Left ventricle myocardium superior (tissue), 1 donor: ENCODE measurements at regions not wholly inside any gene's neighbourhood (a gene's known extent, or its start where the extent isn't known, plus 50 kb on each side); places are given as distances from the start of the nearest gene placed in this dataset.
A peak's percentile ranks its signal among the peaks of the same experiment; 100 is the strongest.

ENCODE experiments used
- ATAC-seq: fragments of 200-7000 bp; cut with Tn5 transposase; one replicate; pipeline ENCODE4 v1.9.1; 2020; ENCODE audit warnings: mild to moderate bottlenecking, moderate library complexity
- DNase-seq: peaks from one replicate; pipeline ENCODE4 v3.0.0-alpha.2; 2020
- intact Hi-C: fragments of 100-400 bp; cut with micrococcal nuclease; formaldehyde crosslinking; loops from one replicate; pipeline ENCODE4 v1.11.0; 2022
- donor health status: DM: no; HTN: yes; CAD: no; lungs with severe emphysema.

DNA sequence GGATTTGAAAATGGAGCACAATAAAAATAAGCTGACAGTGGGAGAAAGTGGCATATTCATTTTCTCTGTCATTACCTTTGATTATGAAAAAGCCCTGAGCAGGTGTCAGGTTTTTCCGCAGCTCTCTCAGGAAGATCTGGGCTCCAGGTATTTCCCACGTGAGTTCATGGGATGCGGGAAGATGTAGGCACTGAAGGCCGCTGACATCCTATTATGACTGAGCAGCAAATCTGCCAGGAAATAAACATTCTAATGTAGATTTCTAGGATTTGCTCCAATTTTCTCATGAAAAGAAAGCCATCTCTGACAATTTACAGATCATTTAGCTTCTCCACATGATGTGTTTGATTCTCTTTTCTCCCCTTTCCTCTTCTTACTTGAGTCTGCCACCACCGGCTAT is 160.7 kb downstream of the KIT start:
- no peak for ATAC-seq
- intact Hi-C loops = no loop called here
- no peak for DNase-seq

DNA sequence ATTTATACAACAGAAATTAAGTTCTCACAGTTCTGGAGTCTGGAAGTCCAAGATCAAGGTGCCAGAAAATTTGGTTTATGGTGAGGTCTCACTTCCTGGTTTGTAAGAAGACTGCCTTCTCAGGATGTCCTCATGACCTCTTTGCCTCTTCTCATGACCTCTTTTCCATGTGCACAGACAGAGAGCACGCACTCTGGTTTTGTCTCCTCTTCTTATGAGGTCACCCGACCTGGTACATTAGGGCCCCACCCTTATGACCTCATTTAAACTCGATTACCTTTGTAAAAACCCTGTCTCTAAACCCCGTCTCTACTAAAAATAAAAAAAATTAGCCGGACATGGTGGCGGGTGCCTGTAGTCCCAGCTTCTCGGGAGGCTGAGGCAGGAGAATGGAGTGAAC is 155.9 kb downstream of the KIT start:
- intact Hi-C loops = no loop called here
- ATAC-seq (no peak), DNase-seq (no peak)

DNA sequence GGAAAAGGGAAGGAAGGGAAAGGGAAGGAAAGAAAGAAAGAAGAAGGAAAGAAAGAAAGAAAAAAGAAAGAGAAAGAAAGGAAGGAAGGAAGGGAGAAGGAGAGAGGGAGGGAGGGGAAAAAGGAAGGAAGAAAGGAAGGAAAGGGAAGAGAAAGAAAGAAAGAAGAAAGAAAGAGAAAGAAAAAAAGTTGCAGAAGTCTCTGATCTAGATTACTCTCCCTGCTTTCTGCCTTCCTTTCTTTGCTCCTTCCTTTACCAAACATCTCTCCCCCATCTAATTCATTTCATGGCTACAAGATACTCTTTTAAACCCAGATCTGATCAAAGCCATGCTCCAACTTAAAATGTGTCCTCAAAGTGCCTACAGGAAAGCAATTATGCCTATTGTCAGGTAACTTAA is 148.6 kb downstream of the KIT start:
- DNase-seq = no peak
- no peak for ATAC-seq
- intact Hi-C loops = no loop called here

DNA sequence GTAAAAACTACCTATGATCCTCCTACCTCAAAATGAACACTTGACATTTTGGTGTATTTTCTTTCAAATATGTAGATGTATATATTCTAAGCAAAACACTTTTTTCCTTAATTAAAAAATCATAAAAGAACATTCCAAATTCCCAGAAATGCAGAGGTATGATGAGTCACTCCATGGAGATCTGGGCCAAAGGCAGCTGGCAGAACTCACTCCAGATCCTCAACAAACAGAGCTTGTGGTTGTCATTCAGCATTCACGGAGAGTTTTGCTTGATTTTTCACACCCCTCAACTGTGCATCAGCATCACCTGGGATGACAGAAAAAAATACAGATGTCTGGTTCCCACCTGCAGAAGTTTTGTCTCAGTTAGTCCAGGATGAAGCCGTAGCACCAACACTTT is 144.6 kb downstream of the KIT start:
- intact Hi-C loops = no loop called here
- DNase-seq = no peak
- ATAC-seq = no peak

DNA sequence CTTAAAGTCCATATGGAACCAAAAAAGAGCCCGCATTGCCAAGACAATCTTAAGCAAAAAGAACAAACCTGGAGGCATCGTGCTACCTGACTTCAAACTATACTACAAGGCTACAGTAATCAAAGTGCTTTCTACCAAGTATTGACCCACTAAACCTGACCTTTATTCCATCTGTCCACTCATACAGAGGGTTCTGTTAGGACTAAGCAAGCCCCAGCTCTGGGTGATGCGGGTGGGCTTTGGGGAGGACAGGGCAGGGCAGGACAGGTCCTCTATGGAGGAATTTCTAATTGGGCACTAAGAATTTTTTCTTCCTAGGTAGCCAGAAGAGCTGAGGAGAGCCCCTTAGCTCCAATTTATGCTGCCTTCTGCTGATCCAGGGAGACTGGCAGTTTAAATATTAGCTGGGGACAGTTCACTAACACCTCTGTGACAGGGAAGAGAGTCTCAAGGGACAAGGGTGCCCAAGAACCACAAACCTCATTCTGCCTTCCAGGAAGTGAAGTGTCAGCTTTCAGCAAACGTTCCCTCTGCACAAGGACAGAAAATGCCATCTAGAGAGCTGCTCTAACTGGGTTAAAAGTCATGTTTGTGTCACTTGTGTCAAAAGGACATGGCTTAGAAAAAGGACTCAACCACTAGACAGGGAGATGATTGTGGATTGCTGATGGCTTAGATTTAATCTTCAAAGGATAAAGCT is 143.2 kb downstream of the KIT start:
- DNase-seq (no peak), ATAC-seq (peak; percentile 88)
- intact Hi-C loops = no loop called here

DNA sequence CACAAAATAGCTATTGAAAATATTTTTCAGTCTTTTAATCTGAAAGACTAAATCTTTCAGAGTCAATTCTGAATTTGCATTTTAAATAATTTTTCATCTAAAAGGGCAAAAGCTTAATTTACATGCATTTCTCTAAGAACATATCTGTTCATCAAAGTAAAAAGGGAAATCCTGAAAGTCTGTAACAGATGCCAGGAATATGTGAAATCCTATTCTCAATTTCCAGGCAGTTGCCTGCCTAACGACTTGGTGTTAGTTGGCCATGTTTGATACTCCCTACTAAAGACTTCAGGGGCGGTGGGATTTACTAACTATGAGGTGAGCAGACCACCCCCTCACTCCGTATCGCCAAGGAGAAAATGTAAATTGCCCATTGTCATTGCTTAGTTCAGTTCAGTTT is 136.8 kb downstream of the KIT start:
- ATAC-seq (no peak), DNase-seq (no peak)
- intact Hi-C loops = no loop called here

DNA sequence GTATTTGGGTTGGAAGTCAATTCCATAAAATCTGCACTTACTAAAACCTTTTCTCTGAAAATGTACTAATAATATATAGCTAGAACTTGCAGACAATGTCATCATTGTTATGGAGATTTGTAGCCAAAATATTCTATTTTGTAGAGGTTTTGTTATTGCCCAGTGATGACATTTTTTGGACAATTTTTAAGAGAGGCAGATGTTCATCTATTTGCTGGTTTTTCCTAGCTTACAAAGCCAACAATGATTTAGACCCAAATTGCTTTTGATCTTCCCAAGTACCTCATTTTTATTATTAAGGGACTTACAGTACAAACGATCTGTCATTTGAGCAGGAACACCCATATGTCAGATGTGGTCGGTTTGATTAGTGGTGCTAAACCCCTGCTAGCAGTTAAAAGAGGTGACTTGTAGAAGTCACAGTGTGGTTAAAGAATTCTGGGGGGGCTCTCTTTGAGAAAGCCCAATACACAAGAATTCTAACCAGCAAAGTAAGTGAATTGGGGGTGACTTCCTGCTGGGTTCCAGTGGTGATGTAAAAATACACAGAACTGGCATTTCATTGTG is 136.2 kb downstream of the KIT start:
- intact Hi-C loops = no loop called here
- no peak for DNase-seq
- no peak for ATAC-seq
